Inflammatory macrophage treated with lipopolysaccharide for 4 hours (primary cell): ENCODE measurements at regions not wholly inside any gene's neighbourhood (a gene's known extent, or its start where the extent isn't known, plus 50 kb on each side); places are given as distances from the start of the nearest gene placed in this dataset.
"Not testable (repeated sequence)": the region's sequence is repeated elsewhere in the genome, so short reads cannot be mapped to it uniquely, and the experiment has no call there.

ENCODE experiments used
- DNase-seq: peaks from one replicate; pipeline ENCODE4 v3.0.0-alpha.2; 2020

DNA sequence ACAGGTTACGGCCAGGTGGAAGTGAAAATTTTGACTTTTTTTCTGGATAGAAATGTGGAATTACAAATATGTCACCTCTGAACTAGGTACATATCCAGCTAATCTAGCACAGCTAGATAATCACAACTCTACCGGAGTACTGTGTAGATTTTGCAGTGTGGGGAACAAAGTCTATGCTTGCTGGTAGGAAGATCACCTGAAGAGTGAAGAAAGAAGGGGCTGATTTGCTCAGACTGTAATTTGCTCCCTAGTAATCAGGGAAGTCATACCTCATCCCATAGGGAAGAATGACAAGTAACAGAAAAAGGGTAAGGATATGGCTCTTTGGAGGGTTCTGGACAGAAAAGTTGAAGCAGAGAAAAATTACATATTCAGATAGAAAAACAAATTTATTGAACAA is 319.6 kb upstream of the TMPRSS15 start:
- no peak for DNase-seq

DNA sequence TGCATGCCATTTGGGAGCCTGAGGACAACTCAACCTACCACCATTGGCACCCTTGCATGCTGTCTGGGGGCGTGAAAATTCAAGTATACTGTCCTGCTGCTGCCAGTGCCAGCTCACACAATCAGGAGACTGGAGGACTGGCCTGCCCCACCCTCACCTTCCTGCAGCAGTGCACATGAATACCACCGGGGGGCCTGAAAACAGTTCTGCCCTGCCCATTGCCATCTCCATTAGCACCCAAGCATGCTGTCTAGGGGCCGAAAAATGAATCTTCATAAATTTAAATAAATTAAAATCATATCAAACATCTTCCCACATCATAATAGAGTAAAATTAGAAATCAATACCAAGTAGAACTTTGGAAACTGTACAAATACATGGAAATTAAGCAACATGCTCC is 322.1 kb upstream of the TMPRSS15 start:
- DNase-seq: no peak

DNA sequence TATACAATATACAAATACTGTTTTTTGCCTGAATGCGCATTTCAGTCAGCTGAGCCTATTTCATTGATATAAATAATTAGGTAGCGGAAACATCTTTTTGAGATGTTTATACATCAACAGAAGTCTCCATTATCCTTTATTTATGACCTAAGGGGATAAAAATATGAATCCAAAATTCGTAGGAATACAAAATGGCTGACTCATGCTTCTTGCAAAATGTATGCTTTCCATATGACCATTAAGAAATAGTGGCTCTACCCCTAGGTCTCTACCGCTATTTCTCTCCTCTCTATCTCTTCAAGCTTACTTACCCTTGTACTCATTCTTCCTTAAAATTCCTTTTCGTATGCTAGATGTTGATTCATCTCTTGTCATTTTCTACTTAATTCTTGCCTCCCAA is 338.4 kb upstream of the TMPRSS15 start:
- DNase-seq: no peak

DNA sequence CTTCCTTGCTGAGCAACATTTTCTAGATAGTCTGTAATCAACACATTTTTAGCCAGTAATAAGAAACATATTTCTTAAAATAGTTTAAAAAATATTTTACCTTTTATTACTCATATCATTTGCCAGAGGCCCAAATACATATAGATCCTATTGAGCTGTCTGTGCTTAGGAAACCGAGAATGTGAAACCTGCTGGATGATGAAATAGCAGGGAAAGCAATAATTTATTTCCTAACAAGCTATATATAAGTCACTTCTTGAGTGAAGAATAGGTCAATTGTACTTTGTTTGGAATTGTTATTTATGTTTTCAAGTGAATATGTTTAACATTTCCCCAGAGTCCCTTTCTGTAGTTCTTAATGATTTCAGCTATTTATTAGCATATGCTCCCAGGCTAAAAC is 339.9 kb upstream of the TMPRSS15 start:
- DNase-seq: no peak

- no peak for DNase-seq
These were observed 341.3 kb upstream of the TMPRSS15 start for GRCh38 chr21:18744840-18745239.

DNA sequence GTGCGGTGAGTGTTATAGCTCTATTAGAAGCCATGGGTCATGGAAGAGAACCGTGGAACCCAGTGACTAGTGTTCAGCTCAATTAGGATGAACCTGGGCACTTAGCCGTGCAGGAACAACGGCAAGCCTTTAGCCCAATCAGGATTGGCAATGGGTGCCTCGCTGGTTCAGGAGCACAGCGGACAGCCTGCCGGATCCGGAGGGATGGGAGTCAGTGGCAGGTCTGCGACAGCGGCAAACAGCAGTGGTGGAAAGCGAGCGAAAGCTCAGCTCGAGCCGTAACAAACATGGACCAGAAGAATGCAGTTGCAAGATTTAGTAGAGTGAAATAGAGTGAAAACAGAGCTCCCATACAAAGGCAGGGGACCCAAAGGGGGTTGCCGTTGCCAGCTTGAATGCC is 349.3 kb upstream of the TMPRSS15 start:
- not testable (repeated sequence) for DNase-seq

GRCh38 chr21:18756272-18756671 is 352.7 kb upstream of the TMPRSS15 start:
- DNase-seq: not testable (repeated sequence)

GRCh38 chr21:18759267-18759666 is 355.7 kb upstream of the TMPRSS15 start:
- DNase-seq: no peak

DNA sequence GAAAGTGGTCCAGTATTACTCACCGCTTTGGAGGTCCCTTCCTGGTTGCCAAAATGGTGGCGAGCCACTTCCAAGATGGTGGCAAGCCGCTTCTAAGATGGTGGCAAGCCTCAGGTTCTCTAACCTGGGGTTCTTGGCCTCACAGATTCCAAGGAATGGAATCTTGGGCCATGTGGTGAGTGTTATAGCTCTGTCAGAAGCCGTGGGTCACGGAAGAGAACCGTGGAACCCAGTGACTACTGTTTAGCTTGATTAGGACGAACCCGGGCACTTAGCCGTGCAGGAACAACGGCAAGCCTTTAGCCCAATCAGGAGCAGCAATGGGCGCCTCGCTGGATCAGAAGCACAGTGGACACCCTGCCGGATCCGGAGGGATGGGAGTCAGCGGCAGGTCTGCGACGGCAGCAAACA is 356.2 kb upstream of the TMPRSS15 start:
- DNase-seq: no peak

GRCh38 chr21:18760247-18760646 is 356.7 kb upstream of the TMPRSS15 start:
- DNase-seq: no peak

DNA sequence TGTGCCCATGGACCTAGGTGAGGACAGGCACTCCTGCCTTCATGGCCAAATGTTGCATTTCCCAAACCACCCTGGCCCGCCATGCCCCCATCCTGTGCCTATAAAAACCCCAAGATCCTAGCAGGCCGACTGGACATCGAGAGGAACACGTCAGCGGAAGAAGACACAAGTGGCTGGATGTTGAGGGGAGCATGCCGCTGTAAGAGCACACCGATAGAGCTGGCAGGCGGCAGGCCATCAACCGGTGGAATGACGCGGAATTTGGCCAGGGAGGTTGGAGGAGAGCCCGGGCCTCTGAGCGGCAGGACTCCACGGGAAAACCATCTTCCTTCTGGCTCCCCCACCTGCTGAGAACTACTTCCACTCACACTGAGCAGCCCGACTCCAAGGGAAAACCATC is 361.1 kb upstream of the TMPRSS15 start:
- DNase-seq: no peak

DNA sequence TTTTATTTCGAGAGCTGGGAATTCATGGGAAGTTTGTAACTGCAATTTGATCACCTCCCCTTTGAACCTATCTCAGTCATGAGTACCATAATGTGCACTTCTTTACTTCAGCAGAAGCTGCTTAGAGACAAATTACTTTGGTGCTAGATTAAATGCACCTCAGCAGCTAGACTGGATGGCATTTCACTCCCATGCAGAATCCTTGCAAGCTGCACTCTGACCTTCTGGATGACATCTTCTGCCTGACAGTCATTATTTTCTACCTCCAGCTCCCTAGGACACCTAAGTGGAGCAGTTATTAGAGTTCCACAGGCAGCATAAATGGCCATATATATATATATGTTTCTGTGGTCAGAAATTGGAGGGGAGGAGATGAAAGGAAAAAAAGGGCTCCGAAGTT is 366.0 kb upstream of the TMPRSS15 start:
- DNase-seq: no peak

- DNase-seq: no peak
These were observed 368.3 kb upstream of the TMPRSS15 start for GRCh38 chr21:18771845-18772380.

- no peak for DNase-seq
These were observed 368.8 kb upstream of the TMPRSS15 start for GRCh38 chr21:18772404-18772803.

DNA sequence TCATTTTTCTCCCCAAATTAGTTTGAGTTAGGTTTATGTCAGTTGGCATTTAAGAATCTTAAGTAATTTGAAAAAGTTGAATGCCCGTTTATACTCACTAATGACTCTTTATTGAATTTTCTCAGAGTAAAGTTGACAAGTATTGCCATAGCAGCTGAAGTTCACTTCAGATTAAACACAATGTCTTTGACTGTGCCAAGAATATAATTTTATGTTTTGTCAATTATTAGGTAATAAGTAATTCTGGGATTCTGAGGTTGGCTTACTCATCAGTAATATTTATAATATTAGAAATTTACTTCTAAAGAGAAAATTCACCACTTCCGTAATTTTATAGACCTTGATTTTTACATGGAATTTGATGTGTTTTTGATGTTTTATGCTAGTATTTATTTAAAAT is 369.3 kb upstream of the TMPRSS15 start:
- no peak for DNase-seq

GRCh38 chr21:18776936-18777335 is 373.4 kb upstream of the TMPRSS15 start:
- DNase-seq: no peak

DNA sequence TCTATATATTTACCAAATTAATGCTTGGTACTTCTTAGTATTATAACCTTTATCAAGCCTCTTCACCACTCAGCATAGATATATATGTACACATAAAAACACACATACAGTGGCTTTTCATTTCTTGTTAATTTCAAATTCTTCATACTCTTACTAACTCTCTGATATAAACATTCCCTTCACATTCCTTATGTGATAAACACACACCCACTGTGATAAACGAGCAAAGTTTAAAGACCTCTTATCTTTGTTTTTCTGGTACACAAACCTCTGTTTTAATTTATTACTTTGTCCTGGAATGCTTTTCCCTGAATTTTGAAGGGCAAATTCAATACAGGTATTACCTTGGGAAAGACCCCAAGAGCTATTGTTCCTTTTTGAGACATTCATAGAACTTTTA is 379.1 kb upstream of the TMPRSS15 start:
- DNase-seq: no peak

DNA sequence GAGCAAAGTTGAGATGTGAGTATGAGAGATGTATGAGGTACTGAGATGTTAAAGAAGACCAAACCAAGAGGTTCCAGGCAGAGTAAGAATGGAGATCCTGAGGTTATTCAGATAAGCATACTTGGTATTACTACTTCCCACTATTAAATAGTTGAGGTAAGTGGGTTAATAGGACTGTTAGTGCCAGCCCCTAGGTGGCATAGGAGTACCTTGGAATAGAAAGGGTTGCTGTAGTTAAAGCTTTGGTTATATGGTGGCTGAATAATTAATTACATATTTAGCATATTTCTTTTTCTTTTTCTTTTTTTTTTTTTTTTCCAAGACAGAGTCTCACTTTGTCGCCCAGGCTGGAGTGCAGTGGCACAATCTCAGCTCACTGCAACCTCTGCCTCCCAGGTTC is 397.9 kb upstream of the TMPRSS15 start:
- DNase-seq: no peak

DNA sequence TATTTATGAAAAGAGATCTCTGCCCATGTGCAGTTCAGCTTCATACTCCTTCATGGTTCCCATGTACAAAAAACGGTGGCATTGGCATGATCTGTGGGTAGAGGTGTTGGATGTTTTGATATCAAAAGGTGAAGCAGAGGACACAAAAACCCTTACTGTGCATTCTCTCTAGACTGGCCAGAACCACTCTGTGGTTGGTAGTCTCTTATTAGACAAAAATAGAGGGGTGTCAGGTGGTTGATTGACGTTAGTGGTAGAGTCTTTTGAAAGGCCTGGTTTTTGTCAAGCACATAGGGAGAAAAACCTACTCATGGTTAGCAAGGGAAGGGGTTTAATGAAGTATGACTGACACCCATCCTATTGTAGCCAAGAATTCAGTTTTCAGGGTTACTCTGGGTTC is 400.0 kb upstream of the TMPRSS15 start:
- DNase-seq: no peak

DNA sequence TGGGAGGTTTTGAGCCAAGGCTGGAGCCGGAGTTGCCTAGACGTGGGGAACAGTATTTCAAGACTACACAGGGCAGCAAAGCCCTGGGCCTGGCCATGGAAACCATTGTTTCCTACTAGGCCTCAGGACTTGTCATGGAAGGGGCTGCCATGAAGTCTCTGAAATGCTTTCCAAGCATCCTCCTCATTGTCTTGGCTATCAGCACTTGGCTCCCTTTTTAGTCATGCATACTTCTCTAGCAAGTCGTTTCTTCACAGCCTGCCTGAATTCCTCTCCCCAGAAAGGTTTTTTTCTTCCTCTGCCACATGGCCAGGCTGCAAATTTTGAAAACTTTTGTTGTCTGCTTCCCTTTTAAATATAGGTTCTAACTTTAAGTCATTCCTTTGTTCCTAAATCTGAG is 406.6 kb upstream of the TMPRSS15 start:
- DNase-seq: no peak

GRCh38 chr21:18812308-18812707 is 408.7 kb upstream of the TMPRSS15 start:
- DNase-seq: peak; percentile 0

DNA sequence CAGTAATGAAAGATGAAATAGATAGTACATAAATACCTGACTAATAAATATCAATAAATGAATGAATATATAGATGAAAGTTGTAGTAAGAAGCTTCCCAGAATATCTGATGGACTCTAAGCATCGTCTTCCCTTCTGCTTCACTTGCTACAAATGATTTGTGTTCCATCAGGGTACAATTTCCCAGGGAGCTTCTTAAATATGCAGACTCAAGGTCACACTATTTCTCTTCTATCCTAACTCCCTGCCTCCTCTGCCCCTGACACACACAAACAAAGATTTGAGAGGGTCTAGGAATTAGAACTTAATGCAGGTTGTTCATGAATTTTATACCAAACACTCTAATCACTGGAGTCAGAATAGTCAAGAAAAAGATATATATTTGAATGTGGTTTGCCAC is 415.9 kb upstream of the TMPRSS15 start:
- DNase-seq: no peak

- no peak for DNase-seq
These were observed 423.0 kb upstream of the TMPRSS15 start for GRCh38 chr21:18826562-18826961.

GRCh38 chr21:18831942-18832676 is 428.5 kb upstream of the TMPRSS15 start:
- no peak for DNase-seq

DNA sequence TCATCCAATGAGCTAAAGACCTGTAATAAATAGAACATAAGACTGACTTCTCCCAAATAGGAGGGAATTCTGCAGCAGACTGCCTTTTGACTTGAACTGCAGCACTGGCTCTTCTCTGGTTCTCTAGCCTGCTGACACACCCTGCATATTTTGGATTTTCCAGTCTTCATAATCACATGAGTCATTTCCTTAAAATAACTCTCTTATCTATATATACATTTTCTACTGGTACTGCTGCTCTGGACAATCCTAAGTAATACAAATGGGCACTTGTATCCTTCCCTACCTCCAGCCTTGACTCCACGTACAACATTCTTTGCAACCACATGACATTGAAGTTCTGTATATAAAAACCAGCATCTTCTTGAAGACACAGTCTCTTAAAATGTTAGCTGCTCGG is 429.4 kb upstream of the TMPRSS15 start:
- no peak for DNase-seq
